LNCaP clone FGC (cell line): ENCODE measurements at regions not wholly inside any gene's neighbourhood (a gene's known extent, or its start where the extent isn't known, plus 50 kb on each side); places are given as distances from the start of the nearest gene placed in this dataset.

ENCODE experiments used
- DNase-seq: peaks from one replicate; pipeline ENCODE4 v3.0.0-alpha.2; 2011; ENCODE audit warnings: low read depth
- H3K4me3 ChIP-seq: 2 replicates; pipeline ENCODE4 v1.5.1; 2011; ENCODE audit warnings: mild to moderate bottlenecking, low read depth, low read length, control low read depth
- CTCF ChIP-seq: IDR thresholded peaks from 2 replicates; pipeline ENCODE4 v1.5.1; 2012; ENCODE audit warnings: mild to moderate bottlenecking; ENCODE audit not compliant: control insufficient read depth, insufficient read depth; ENCODE audit errors: extremely low read depth

- no peak for TF ChIP-seq CTCF
- H3K4me3 ChIP-seq: no peak overlapping the region
- DNase-seq: no peak
Observed at GRCh38 chr3:18122264-18122663, 302.9 kb downstream of the SATB1 start.

DNA sequence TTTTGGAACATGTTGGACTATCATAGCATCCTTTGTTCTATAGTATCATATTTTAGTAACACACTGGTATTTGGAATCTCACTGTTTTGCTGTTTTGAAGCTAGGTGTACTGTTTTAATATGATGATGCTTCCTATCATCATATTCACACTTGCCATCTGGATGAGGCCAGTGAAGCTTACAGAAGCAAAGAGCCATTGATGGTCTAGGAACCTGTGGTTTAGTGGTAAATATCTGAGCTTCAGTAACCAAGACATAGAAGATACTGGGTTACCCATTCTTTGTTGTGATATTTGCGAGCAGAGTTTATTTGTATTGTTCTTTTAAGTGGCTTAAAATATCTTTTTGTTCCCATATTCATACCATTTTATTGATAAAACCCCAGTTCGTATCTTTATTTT lies 304.1 kb downstream of the SATB1 start:
- no peak for TF ChIP-seq CTCF
- DNase-seq: no peak

DNA sequence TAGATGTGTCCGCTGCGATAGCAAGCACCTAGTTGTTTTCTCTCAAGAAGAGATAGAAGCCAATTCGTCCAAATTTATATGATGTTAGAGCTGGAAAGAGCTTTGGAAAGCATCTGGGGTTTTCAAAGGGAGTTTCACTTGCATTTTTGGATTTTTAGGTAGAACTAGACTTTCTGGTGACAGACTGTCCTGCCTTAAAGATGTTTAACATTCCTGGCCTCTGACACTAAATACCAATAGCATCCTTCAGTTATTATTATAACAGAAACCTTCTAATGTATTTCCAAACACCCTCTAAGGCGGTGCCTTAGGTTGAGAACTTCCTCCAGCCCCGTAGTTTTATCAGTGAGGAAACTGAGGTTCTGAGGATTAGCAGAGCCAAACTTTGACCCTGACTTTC lies 305.3 kb downstream of the SATB1 start:
- no peak overlapping the region for H3K4me3 ChIP-seq
- DNase-seq: no peak
- TF ChIP-seq CTCF: no peak

More for the DNA sequence above, 304.1 kb downstream of the SATB1 start:
- no peak overlapping the region for H3K4me3 ChIP-seq

DNA sequence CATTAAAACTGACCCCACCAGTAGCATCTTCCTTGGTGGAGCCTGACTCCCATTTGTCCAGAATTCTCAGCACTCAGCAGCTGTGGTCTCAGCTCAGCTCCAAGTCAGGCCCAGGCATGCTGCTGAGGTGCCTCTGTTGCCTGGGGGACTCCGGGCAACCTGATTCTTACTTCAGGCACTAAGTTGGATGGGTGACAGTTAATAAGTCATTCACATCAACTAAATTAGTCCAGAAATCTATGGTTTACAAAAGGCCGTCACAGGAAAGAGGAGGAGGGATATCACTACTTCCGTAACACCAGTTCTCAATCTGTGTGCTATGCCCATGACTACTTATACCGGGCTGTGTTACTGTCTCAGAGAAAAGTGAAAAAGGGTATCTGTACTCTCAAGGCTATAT lies 310.2 kb downstream of the SATB1 start:
- no peak for DNase-seq
- H3K4me3 ChIP-seq: no peak overlapping the region
- TF ChIP-seq CTCF: no peak

DNA sequence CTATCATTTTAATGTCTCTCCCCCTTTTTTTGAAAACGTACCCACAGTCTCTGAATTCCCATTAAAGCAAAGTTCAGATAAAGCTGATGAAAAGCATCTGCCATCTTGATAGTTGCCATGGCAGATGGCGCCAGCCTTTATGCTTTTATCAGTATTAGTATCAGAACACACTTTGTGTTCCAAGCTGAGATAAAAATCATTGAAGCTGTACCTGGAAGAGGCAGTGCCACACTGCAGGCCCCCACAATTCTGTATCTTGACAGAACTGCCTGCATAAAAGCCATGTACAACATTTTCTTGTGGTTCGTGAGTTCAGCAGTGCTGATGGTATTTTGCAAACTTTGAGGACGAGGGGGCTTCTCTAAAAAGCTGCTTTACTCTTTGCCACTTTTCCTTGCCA lies 311.7 kb downstream of the SATB1 start:
- H3K4me3 ChIP-seq: no peak overlapping the region
- TF ChIP-seq CTCF: no peak
- no peak for DNase-seq

DNA sequence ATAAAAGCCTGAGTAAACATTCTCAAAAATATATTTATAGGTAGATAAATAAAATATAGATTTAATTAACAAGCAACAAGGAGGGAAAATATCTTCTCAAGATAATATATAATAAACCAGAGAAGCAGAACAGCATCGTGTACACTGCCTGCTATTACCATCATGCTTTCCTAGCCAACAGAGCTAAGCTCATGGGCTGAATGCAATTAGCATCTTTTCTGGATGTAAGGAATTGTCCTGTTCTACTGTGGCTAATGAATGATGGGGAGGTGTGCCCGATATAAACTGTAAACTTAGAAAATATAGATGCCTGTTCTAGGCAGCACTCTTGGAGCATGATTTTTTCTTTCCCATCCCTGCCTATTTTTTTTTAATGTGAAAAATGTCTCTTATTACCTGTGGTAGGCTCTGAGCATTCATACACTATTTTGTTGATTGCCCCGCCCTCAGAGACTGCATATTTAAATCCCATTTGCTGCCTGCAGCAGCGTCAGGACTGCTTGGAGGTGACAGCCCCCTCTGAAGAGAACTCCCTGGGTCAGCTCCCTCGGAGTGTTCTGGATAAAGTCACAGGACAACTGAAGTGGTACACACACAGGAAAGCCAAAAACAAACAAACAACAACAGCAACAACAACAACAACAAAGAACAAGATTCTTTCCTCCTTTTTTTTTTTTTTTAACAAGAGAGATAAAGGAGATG lies 312.3 kb downstream of the SATB1 start:
- DNase-seq: no peak
- H3K4me3 ChIP-seq: no peak overlapping the region
- TF ChIP-seq CTCF: no peak

DNA sequence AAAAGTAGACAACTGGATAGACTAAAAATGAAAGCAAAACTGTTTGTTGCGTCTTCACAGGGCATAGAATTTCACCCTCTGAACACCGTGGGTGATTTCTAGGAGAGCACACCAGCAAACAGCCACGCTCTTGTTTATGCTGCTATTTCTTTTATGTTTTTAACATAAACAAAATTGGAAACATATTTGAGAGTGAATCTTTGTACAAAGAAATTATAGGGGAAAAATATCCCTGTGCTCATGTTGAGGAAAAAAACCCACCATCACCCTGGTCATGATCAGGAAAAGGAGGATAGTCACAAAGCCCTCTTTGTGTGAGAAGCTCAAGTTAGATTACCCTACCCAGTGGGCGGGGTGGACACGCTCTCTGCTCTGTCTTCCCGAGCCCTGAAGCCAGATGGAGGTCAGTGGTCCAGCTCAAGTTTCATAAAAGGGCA lies 313.3 kb downstream of the SATB1 start:
- no peak for DNase-seq
- no peak for TF ChIP-seq CTCF
- H3K4me3 ChIP-seq: no peak overlapping the region
